NCI-H345 treated with DMSO at 0.1 percent for 48 hours (cell line): ENCODE measurements at regions not wholly inside any gene's neighbourhood (a gene's known extent, or its start where the extent isn't known, plus 50 kb on each side); places are given as distances from the start of the nearest gene placed in this dataset.
"Not testable (repeated sequence)": the region's sequence is repeated elsewhere in the genome, so short reads cannot be mapped to it uniquely, and the experiment has no call there.

ENCODE experiments used
- DNase-seq: peaks from one replicate; lab custom pipeline; 2025; ENCODE audit not compliant: unreplicated experiment; lab: John Stamatoyannopoulos, UW

GRCh38 chr17:52470553-52470952 is 312.0 kb upstream of the CA10 start:
- DNase-seq: no peak

- no peak for DNase-seq
Measured at GRCh38 chr17:52465407-52465806, 306.9 kb upstream of the CA10 start.

GRCh38 chr17:52451294-52451861 is 292.9 kb upstream of the CA10 start:
- DNase-seq: no peak

GRCh38 chr17:52442350-52442749 is 283.8 kb upstream of the CA10 start:
- no peak for DNase-seq

GRCh38 chr17:52420555-52421078 is 262.1 kb upstream of the CA10 start:
- no peak for DNase-seq

GRCh38 chr17:52419229-52419641 is 260.7 kb upstream of the CA10 start:
- peak; percentile 77 for DNase-seq

GRCh38 chr17:52410781-52411180 is 252.3 kb upstream of the CA10 start:
- DNase-seq: peak; percentile 9

GRCh38 chr17:52409222-52409621 is 250.7 kb upstream of the CA10 start:
- DNase-seq: not testable (repeated sequence)

- no peak for DNase-seq
Measured at GRCh38 chr17:52395308-52395707, 236.8 kb upstream of the CA10 start.

- DNase-seq: no peak
Measured at GRCh38 chr17:52390422-52390821, 231.9 kb upstream of the CA10 start.

GRCh38 chr17:52389632-52390031 is 231.1 kb upstream of the CA10 start:
- no peak for DNase-seq

GRCh38 chr17:52388941-52389340 is 230.4 kb upstream of the CA10 start:
- no peak for DNase-seq

- no peak for DNase-seq
Measured at GRCh38 chr17:52384695-52385094, 226.2 kb upstream of the CA10 start.

- peak; percentile 46 for DNase-seq
Measured at GRCh38 chr17:52383493-52384100, 225.1 kb upstream of the CA10 start.

- no peak for DNase-seq
Measured at GRCh38 chr17:52378860-52379259, 220.3 kb upstream of the CA10 start.

- no peak for DNase-seq
Measured at GRCh38 chr17:52376137-52376536, 217.6 kb upstream of the CA10 start.

GRCh38 chr17:52368886-52369285 is 210.4 kb upstream of the CA10 start:
- DNase-seq: no peak

- DNase-seq: no peak
Measured at GRCh38 chr17:52357854-52358253, 199.3 kb upstream of the CA10 start.

GRCh38 chr17:52336796-52337195 is 178.3 kb upstream of the CA10 start:
- DNase-seq: no peak

- no peak for DNase-seq
Measured at GRCh38 chr17:52306314-52306713, 147.8 kb upstream of the CA10 start.

GRCh38 chr17:52298881-52299280 is 140.4 kb upstream of the CA10 start:
- no peak for DNase-seq

GRCh38 chr17:52297230-52298010 is 138.9 kb upstream of the CA10 start:
- DNase-seq: no peak
